Peyer's patch (tissue), 4 donors: ENCODE measurements at regions not wholly inside any gene's neighbourhood (a gene's known extent, or its start where the extent isn't known, plus 50 kb on each side); places are given as distances from the start of the nearest gene placed in this dataset.
"Not testable (repeated sequence)": the region's sequence is repeated elsewhere in the genome, so short reads cannot be mapped to it uniquely, and the experiment has no call there.

Source experiments
- DNase-seq, 3 donors: peaks; one replicate each; pipeline ENCODE4 v3.0.0-alpha.2; 2017 to 2019
- H3K27ac ChIP-seq, 4 donors: fragments of 200-600 bp; sonication (generic); one replicate each; pipeline ENCODE4 v1.5.1; 2016 to 2019
- H3K27me3 ChIP-seq, 2 donors: fragments of 200-600 bp; sonication (generic); one replicate each; pipeline ENCODE4 v1.5.1; 2019
- H3K36me3 ChIP-seq, 3 donors: fragments of 200-600 bp; sonication (generic); one replicate each; pipeline ENCODE4 v1.5.1; 2016 to 2019
- H3K4me1 ChIP-seq, 4 donors: fragments of 200-600 bp; sonication (generic); one replicate each; pipeline ENCODE4 v1.5.1; 2016 to 2019
- H3K4me3 ChIP-seq, 4 donors: fragments of 200-600 bp; sonication (generic); 1 replicate in 3 of 4; 2 replicates in 1 of 4; pipeline ENCODE4 v1.5.1; 2016 to 2019; ENCODE audit warnings: mild to moderate bottlenecking in 1 of 4
- H3K9me3 ChIP-seq, 4 donors: fragments of 200-600 bp; sonication (generic); one replicate each; pipeline ENCODE4 v1.5.1; 2016 to 2019; ENCODE audit warnings: mild to moderate bottlenecking in 1 of 4
- CTCF ChIP-seq, 6 experiments: fragments of 450-650 bp in 4 of 6; fragments of 200-600 bp in 2 of 6; sonication (generic) in 1 of 6; IDR thresholded peaks; one replicate each; pipeline ENCODE4 v1.5.1; 2017 to 2019; ENCODE audit warnings: antibody characterized with exemption in 6 of 6, mild to moderate bottlenecking in 3 of 6, moderate library complexity in 1 of 6
- POLR2A ChIP-seq, 2 donors: fragments of 450-650 bp; IDR thresholded peaks; one replicate each; pipeline ENCODE4 v1.5.1; 2017; ENCODE audit warnings: antibody characterized with exemption in 2 of 2, mild to moderate bottlenecking in 2 of 2, moderate library complexity in 2 of 2

- Histone ChIP-seq H3K27me3 (no peaks in the 10 kb centered on the region), H3K4me1 (no peaks in the 10 kb centered on the region), H3K9me3 (no peaks in the 10 kb centered on the region), H3K36me3 (no peaks in the 10 kb centered on the region), H3K4me3 (no peak overlapping the region), H3K27ac (no peak overlapping the region)
- DNase-seq: no peak
- no peak for TF ChIP-seq POLR2A (IDR thresholded peaks at IDR 0.05)
Observed at GRCh38 chr13:44711706-44712105, 135.6 kb upstream of the TSC22D1 start.

- H3K4me1 ChIP-seq: no peaks in the 10 kb centered on the region
- H3K9me3 ChIP-seq: no peaks in the 10 kb centered on the region
Observed at GRCh38 chr13:44710576-44710975, 134.4 kb upstream of the TSC22D1 start.

GRCh38 chr13:44704811-44705210 is 128.7 kb upstream of the TSC22D1 start:
- H3K27ac ChIP-seq, H3K4me3 ChIP-seq, DNase-seq, H3K36me3 ChIP-seq, H3K9me3 ChIP-seq, H3K27me3 ChIP-seq, H3K4me1 ChIP-seq: not testable (repeated sequence)

More at GRCh38 chr13:44710576-44710975, 134.4 kb upstream of the TSC22D1 start:
- Histone ChIP-seq H3K27ac (no peak overlapping the region), H3K27me3 (no peaks in the 10 kb centered on the region), H3K4me3 (no peak overlapping the region), H3K36me3 (no peaks in the 10 kb centered on the region)
- no peak for DNase-seq
- TF ChIP-seq CTCF (IDR thresholded peaks at IDR 0.05) (no peak), POLR2A (IDR thresholded peaks at IDR 0.05) (no peak)

- Histone ChIP-seq H3K4me1 (no peaks in the 10 kb centered on the region), H3K27ac (no peak overlapping the region), H3K9me3 (no peaks in the 10 kb centered on the region), H3K4me3 (no peak overlapping the region), H3K27me3 (no peaks in the 10 kb centered on the region), H3K36me3 (no peaks in the 10 kb centered on the region)
- no peak for TF ChIP-seq CTCF (IDR thresholded peaks at IDR 0.05)
- no peak for TF ChIP-seq POLR2A (IDR thresholded peaks at IDR 0.05)
- DNase-seq: no peak
Observed at GRCh38 chr13:44703371-44703770, 127.2 kb upstream of the TSC22D1 start.

- no peak for TF ChIP-seq POLR2A (IDR thresholded peaks at IDR 0.05)
- no peak for TF ChIP-seq CTCF (IDR thresholded peaks at IDR 0.05)
- no peaks in the 10 kb centered on the region for H3K4me1 ChIP-seq
- H3K27ac ChIP-seq: no peak overlapping the region
- H3K36me3 ChIP-seq: no peaks in the 10 kb centered on the region
- H3K27me3 ChIP-seq: no peaks in the 10 kb centered on the region
- no peaks in the 10 kb centered on the region for H3K9me3 ChIP-seq
- H3K4me3 ChIP-seq: no peak overlapping the region
- DNase-seq: no peak
Observed at GRCh38 chr13:44698066-44698465, 121.9 kb upstream of the TSC22D1 start.

GRCh38 chr13:44697058-44697457 is 120.9 kb upstream of the TSC22D1 start:
- Histone ChIP-seq H3K4me1 (no peaks in the 10 kb centered on the region), H3K9me3 (no peaks in the 10 kb centered on the region), H3K27me3 (no peaks in the 10 kb centered on the region), H3K36me3 (no peaks in the 10 kb centered on the region), H3K4me3 (no peak overlapping the region), H3K27ac (no peak overlapping the region)
- TF ChIP-seq POLR2A (IDR thresholded peaks at IDR 0.05) (no peak), CTCF (IDR thresholded peaks at IDR 0.05) (no peak)
- DNase-seq: no peak

GRCh38 chr13:44695520-44695919 is 119.4 kb upstream of the TSC22D1 start:
- Histone ChIP-seq H3K36me3 (no peaks in the 10 kb centered on the region), H3K9me3 (no peaks in the 10 kb centered on the region), H3K4me3 (no peak overlapping the region), H3K27me3 (no peaks in the 10 kb centered on the region), H3K27ac (no peak overlapping the region), H3K4me1 (no peaks in the 10 kb centered on the region)
- DNase-seq: no peak
- TF ChIP-seq POLR2A (IDR thresholded peaks at IDR 0.05) (no peak), CTCF (IDR thresholded peaks at IDR 0.05) (no peak)
